ENCODE measurements at regions not wholly inside any gene's neighbourhood (a gene's known extent, or its start where the extent isn't known, plus 50 kb on each side); places are given as distances from the start of the nearest gene placed in this dataset.

DNA sequence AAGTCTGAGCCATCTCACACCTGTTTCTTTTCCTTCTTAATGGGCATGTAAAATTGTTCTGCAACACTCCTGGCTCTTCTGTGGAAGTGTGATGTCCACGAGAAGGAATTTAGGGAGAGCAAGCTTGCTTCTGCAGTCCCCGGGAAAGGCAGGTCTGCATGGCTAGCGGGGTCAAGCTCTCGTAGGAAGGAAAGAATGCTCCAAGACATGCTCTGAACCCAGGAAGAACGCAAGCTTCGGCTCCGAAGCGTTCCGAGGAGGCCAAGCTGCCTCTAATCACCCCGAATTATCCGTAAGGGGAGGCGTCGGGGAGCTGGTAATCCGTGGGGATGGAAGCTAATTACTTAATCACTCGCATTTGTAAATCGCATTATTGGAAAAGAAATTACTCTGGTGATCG lies 177.7 kb downstream of the CRLF2 start:
- Histone ChIP-seq H3K79me2 (ENCODE audit: insufficient read depth, low read length) (no peaks in the 10 kb centered on the region), H3K9me2 (replicated peaks; ENCODE audit: low read depth, low read length) (no peaks in the 10 kb centered on the region), H3K4me2 (ENCODE audit: low read depth, low read length, poor library complexity, severe bottlenecking) (no peak overlapping the region), H3F3A (ENCODE audit: low read depth) (no peaks in the 10 kb centered on the region), H3K9me3 (ENCODE audit: insufficient read depth, low read depth, low read length) (no peaks in the 10 kb centered on the region), H3K4me3 (ENCODE audit: low read length, poor library complexity, severe bottlenecking) (no peak overlapping the region), H3K4me1 (ENCODE audit: insufficient read depth, low read length, poor library complexity, severe bottlenecking) (no peaks in the 10 kb centered on the region), H3K9ac (ENCODE audit: low read depth, low read length, poor library complexity, severe bottlenecking) (no peak overlapping the region), H2AFZ (ENCODE audit: low read length) (no peak overlapping the region), H3K36me3 (ENCODE audit: insufficient read depth, low read length) (no peaks in the 10 kb centered on the region), H4K20me1 (ENCODE audit: insufficient read depth, low read length, poor library complexity, severe bottlenecking) (no peaks in the 10 kb centered on the region), H3K27me3 (ENCODE audit: insufficient read depth, low read length, poor library complexity, severe bottlenecking) (no peaks in the 10 kb centered on the region)
- TF ChIP-seq, protein P1, sequence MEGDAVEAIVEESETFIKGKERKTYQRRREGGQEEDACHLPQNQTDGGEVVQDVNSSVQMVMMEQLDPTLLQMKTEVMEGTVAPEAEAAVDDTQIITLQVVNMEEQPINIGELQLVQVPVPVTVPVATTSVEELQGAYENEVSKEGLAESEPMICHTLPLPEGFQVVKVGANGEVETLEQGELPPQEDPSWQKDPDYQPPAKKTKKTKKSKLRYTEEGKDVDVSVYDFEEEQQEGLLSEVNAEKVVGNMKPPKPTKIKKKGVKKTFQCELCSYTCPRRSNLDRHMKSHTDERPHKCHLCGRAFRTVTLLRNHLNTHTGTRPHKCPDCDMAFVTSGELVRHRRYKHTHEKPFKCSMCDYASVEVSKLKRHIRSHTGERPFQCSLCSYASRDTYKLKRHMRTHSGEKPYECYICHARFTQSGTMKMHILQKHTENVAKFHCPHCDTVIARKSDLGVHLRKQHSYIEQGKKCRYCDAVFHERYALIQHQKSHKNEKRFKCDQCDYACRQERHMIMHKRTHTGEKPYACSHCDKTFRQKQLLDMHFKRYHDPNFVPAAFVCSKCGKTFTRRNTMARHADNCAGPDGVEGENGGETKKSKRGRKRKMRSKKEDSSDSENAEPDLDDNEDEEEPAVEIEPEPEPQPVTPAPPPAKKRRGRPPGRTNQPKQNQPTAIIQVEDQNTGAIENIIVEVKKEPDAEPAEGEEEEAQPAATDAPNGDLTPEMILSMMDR (conservative IDR thresholded peaks at IDR 0.05; ENCODE audit: low read length), result no peak
- TF ChIP-seq EZH2phosphoT487 (IDR thresholded peaks at IDR 0.05; ENCODE audit: borderline replicate concordance), result no peak

DNA sequence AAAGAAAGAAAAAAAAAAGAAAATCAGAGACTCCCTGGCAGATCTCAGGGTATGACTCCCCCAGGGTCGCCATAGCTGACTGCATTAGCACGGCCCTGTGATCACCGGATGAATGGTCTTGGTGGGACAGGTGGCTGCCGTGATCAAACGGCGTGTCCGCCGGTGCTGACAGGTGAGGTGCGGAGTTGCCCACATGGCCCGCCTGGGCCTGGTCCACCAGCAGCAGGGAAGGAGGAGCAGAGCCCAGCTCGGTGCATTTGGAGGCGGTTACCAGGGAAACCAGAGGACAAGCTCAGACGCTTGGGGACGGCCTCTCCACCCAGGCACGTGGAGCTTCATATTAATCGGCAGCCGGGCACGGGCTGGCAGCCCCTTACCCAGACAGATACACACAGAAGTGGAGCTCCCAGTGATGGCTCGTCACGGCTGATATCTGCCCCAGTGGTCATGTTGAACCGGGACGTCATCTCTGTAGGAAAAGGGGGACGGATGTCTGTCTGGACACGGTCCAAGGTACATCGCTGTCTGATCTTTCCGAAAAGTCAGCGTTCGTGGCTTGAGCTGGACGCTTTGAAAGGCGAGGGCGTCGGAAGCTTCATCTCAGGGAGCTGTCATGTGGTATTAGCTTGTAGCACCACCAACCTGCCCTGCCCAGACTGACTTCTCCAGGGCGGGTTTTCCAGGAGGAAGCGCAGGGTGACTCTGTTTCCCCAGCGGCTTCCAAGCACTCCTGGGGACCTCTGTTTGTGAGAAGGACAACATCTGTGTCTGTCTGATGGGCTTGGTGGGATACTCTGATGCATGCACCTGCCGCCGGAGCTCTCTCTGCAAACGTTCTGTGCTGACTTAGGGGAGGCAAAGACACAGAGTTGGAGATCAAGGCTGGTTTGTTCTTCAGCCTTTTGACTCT lies 180.7 kb downstream of the CRLF2 start:
- no peak overlapping the region for H2AFZ ChIP-seq (ENCODE audit: low read length)
- peaks cover 10% of the 10 kb centered on the region for H3K4me1 ChIP-seq (ENCODE audit: insufficient read depth, low read length, poor library complexity, severe bottlenecking)
- no peak overlapping the region for H3K4me3 ChIP-seq (ENCODE audit: low read length, poor library complexity, severe bottlenecking)
- no peak overlapping the region for H3K9ac ChIP-seq (ENCODE audit: low read depth, low read length, poor library complexity, severe bottlenecking)
- no peaks in the 10 kb centered on the region for H3K79me2 ChIP-seq (ENCODE audit: insufficient read depth, low read length)
- H3F3A ChIP-seq (ENCODE audit: low read depth), result no peaks in the 10 kb centered on the region
- H3K4me2 ChIP-seq (ENCODE audit: low read depth, low read length, poor library complexity, severe bottlenecking), result no peak overlapping the region
- H3K36me3 ChIP-seq (ENCODE audit: insufficient read depth, low read length), result no peaks in the 10 kb centered on the region
- no peak for TF ChIP-seq EZH2phosphoT487 (IDR thresholded peaks at IDR 0.05; ENCODE audit: borderline replicate concordance)
- TF ChIP-seq, protein P1 (conservative IDR thresholded peaks at IDR 0.05; ENCODE audit: low read length), result no peak
- H4K20me1 ChIP-seq (ENCODE audit: insufficient read depth, low read length, poor library complexity, severe bottlenecking), result no peaks in the 10 kb centered on the region
- no peaks in the 10 kb centered on the region for H3K9me3 ChIP-seq (ENCODE audit: insufficient read depth, low read depth, low read length)
- H3K9me2 ChIP-seq (replicated peaks; ENCODE audit: low read depth, low read length), result no peaks in the 10 kb centered on the region
- H3K27me3 ChIP-seq (ENCODE audit: insufficient read depth, low read length, poor library complexity, severe bottlenecking), result no peaks in the 10 kb centered on the region

DNA sequence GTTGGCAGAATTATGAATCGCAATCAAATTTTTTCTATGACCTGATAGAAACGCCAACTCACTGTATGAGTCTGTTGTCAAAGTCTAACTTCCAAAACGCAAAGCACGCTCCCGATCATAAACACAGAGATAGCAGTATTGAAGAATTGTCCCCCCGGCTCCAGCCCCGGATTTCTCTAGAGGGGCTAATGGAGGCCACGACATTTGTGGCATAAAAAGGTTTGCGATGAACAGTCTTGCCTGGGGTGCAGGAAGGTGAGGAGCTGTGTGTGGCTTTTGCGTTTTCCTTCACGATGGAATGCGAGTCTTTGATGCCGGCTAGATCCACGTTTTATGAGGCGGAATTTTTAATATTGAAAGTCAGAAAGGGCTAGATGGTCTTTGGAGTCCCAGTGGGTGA lies 183.0 kb downstream of the CRLF2 start:
- TF ChIP-seq, protein P1 (conservative IDR thresholded peaks at IDR 0.05; ENCODE audit: low read length), result no peak
- TF ChIP-seq EZH2phosphoT487 (IDR thresholded peaks at IDR 0.05; ENCODE audit: borderline replicate concordance), result no peak
- H3K9me2 ChIP-seq (replicated peaks; ENCODE audit: low read depth, low read length), result no peaks in the 10 kb centered on the region
- H4K20me1 ChIP-seq (ENCODE audit: insufficient read depth, low read length, poor library complexity, severe bottlenecking), result no peaks in the 10 kb centered on the region
- H3K9ac ChIP-seq (ENCODE audit: low read depth, low read length, poor library complexity, severe bottlenecking), result no peak overlapping the region
- no peak overlapping the region for H2AFZ ChIP-seq (ENCODE audit: low read length)
- peaks cover 18% of the 10 kb centered on the region for H3K4me1 ChIP-seq (ENCODE audit: insufficient read depth, low read length, poor library complexity, severe bottlenecking)
- no peak overlapping the region for H3K4me2 ChIP-seq (ENCODE audit: low read depth, low read length, poor library complexity, severe bottlenecking)
- no peak overlapping the region for H3K4me3 ChIP-seq (ENCODE audit: low read length, poor library complexity, severe bottlenecking)
- H3K79me2 ChIP-seq (ENCODE audit: insufficient read depth, low read length), result no peaks in the 10 kb centered on the region
- 0 out of 2 replicates have a peak, but pooled peaks cover 5% of the 10 kb centered on the region for H3F3A ChIP-seq (ENCODE audit: low read depth)
- no peaks in the 10 kb centered on the region for H3K9me3 ChIP-seq (ENCODE audit: insufficient read depth, low read depth, low read length)
- H3K27me3 ChIP-seq (ENCODE audit: insufficient read depth, low read length, poor library complexity, severe bottlenecking), result no peaks in the 10 kb centered on the region
- no peaks in the 10 kb centered on the region for H3K36me3 ChIP-seq (ENCODE audit: insufficient read depth, low read length)

Measured in Loucy (cell line).